ENCODE measurements at regions not wholly inside any gene's neighbourhood (a gene's known extent, or its start where the extent isn't known, plus 50 kb on each side); places are given as distances from the start of the nearest gene placed in this dataset.

GRCh38 chr12:123034865-123035264 is 54.4 kb downstream of the ARL6IP4 start:
- Mint-ChIP-seq H3K27ac (ENCODE audit: unreplicated experiment) (no peak overlapping the region), H3K36me3 (ENCODE audit: low read depth, unreplicated experiment) (peaks cover 14% of the 10 kb centered on the region), H3K9me3 (ENCODE audit: unreplicated experiment) (no peaks in the 10 kb centered on the region), H3K27me3 (ENCODE audit: unreplicated experiment) (peaks cover 5% of the 10 kb centered on the region), H3K4me1 (ENCODE audit: unreplicated experiment) (no peaks in the 10 kb centered on the region), H3K4me3 (ENCODE audit: unreplicated experiment) (no peak overlapping the region)
- DNase-seq (ENCODE audit: low spot score), result no peak
- no peak for TF ChIP-seq CTCF (IDR thresholded peaks at IDR 0.05; ENCODE audit: unreplicated experiment)

- no peaks in the 10 kb centered on the region for H3K4me1 Mint-ChIP-seq (ENCODE audit: unreplicated experiment)
- DNase-seq (ENCODE audit: low spot score), result no peak
- TF ChIP-seq CTCF (IDR thresholded peaks at IDR 0.05; ENCODE audit: unreplicated experiment), result no peak
- peak overlapping the region; percentile 5 for H3K4me3 Mint-ChIP-seq (ENCODE audit: unreplicated experiment)
- no peak overlapping the region for H3K27ac Mint-ChIP-seq (ENCODE audit: unreplicated experiment)
- H3K27me3 Mint-ChIP-seq (ENCODE audit: unreplicated experiment), result peaks cover 5% of the 10 kb centered on the region
- peaks cover 14% of the 10 kb centered on the region for H3K36me3 Mint-ChIP-seq (ENCODE audit: low read depth, unreplicated experiment)
- no peaks in the 10 kb centered on the region for H3K9me3 Mint-ChIP-seq (ENCODE audit: unreplicated experiment)
Observed at GRCh38 chr12:123034022-123034541, 53.6 kb downstream of the ARL6IP4 start.

- H3K27ac Mint-ChIP-seq (ENCODE audit: unreplicated experiment), result no peak overlapping the region
- peak overlapping the region; percentile 5 for H3K4me3 Mint-ChIP-seq (ENCODE audit: unreplicated experiment)
- H3K27me3 Mint-ChIP-seq (ENCODE audit: unreplicated experiment), result peaks cover 5% of the 10 kb centered on the region
Observed at GRCh38 chr12:123033392-123034021, 53.0 kb downstream of the ARL6IP4 start.

GRCh38 chr12:123032736-123033391 is 52.4 kb downstream of the ARL6IP4 start:
- peaks cover 5% of the 10 kb centered on the region for H3K27me3 Mint-ChIP-seq (ENCODE audit: unreplicated experiment)
- no peaks in the 10 kb centered on the region for H3K4me1 Mint-ChIP-seq (ENCODE audit: unreplicated experiment)
- H3K9me3 Mint-ChIP-seq (ENCODE audit: unreplicated experiment), result no peaks in the 10 kb centered on the region
- peaks cover 14% of the 10 kb centered on the region for H3K36me3 Mint-ChIP-seq (ENCODE audit: low read depth, unreplicated experiment)
- no peak for DNase-seq (ENCODE audit: low spot score)
- TF ChIP-seq CTCF (IDR thresholded peaks at IDR 0.05; ENCODE audit: unreplicated experiment), result no peak
- H3K27ac Mint-ChIP-seq (ENCODE audit: unreplicated experiment), result no peak overlapping the region
- H3K4me3 Mint-ChIP-seq (ENCODE audit: unreplicated experiment), result no peak overlapping the region

More at GRCh38 chr12:123033392-123034021, 53.0 kb downstream of the ARL6IP4 start:
- Mint-ChIP-seq H3K9me3 (ENCODE audit: unreplicated experiment) (no peaks in the 10 kb centered on the region), H3K36me3 (ENCODE audit: low read depth, unreplicated experiment) (peaks cover 14% of the 10 kb centered on the region), H3K4me1 (ENCODE audit: unreplicated experiment) (no peaks in the 10 kb centered on the region)
- DNase-seq (ENCODE audit: low spot score), result no peak
- no peak for TF ChIP-seq CTCF (IDR thresholded peaks at IDR 0.05; ENCODE audit: unreplicated experiment)

Data from endothelial cell (in vitro differentiated cells).